Muscle of arm (tissue), 1 donor: ENCODE measurements at regions not wholly inside any gene's neighbourhood (a gene's known extent, or its start where the extent isn't known, plus 50 kb on each side); places are given as distances from the start of the nearest gene placed in this dataset.
"Not testable (repeated sequence)": the region's sequence is repeated elsewhere in the genome, so short reads cannot be mapped to it uniquely, and the experiment has no call there.

Experiments
- DNase-seq: peaks from one replicate; pipeline ENCODE4 v3.0.0-alpha.2; 2013

DNA sequence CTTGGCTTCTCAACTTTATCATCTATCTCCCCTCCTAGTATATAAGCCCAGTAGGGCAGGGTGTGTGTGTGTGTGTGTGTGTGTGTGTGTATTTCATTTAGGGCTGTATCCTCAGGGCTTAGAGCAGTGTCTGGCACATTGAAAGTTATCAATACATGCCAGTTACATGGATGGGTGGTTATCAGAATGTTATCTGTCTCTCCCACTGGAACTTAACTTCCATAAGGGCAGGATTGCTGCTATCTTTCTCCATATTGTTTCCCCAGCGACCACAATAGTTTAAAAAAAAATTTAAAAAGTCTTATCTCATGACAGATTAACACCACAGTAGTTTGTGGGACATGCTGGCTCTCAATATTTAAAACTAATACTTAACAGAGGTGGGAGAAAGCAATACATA lies 488.9 kb downstream of the PLCL1 start:
- no peak for DNase-seq

DNA sequence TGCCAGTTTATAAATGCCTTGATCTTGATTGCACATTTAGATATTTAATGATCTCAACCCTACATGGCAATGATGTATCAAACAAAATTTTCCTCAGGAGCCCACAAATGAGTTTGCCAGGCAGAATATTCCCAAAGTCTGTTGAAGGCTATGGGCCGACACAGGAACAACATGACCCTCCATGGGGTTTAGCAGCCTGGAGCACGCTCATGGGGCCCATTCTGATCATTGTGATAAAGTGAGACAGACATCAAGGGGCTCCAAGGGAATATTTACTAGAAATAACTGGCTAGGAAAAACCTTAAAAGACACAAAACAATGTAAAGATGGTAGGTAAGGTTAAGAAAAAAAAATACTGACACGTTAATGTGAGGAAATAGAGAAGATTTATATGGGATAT lies 485.4 kb downstream of the PLCL1 start:
- DNase-seq, result no peak

DNA sequence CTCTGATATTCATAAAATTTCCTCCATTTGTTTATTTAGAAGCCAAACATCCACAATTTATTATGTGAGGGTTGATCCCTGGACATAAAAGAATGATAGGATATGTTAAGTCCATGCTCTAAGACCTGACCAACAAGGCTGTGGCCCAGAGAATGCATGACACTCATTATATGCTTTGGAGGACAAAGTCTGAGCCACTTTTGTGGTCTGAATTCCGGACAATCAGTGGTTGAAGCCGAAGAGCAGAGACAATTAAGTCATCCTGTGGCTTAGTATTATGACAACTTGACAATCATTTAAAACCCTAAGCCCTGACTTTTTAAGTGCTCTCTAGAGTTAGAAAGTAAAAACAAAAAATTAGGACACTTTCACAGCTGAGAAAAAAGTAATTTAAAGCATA lies 483.3 kb downstream of the PLCL1 start:
- DNase-seq, result no peak

DNA sequence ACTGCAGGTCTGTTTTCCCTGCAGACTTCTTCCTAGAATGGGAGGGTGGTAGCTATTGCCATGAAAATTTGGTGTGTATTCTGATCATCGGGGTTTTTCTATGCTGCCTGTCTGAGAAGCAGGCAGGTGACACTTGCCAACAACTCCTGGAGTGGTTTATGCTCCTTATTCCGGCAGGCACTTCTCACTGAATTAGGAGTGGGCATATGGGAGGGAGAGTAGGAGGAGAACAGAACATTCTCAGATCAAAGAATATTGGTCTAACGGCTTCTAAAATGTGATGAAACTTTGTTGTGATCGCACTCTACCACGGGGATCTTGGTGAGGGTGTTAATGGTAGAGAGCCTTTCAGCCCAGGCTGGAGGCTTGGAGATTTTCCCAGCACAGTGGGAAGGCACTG lies 480.8 kb downstream of the PLCL1 start:
- DNase-seq, result no peak

DNA sequence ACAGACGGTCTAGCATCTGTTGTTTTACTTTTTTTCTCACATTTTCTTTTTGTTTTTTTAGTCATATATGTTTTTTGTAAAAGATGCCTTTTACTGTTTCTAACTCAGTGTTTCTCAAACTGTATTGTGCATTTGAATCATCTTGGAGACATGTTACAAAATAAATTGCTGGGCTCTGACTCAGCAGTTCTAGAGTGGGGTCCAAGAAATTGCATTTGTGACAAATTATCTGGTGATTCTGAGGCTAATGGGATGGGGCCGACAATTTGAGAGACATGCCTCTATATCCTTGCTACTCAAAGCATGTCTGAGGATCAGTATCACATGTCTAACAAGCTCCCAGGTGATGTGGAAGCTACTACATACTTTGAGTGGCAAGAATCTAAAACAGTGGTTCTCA lies 478.8 kb downstream of the PLCL1 start:
- no peak for DNase-seq

DNA sequence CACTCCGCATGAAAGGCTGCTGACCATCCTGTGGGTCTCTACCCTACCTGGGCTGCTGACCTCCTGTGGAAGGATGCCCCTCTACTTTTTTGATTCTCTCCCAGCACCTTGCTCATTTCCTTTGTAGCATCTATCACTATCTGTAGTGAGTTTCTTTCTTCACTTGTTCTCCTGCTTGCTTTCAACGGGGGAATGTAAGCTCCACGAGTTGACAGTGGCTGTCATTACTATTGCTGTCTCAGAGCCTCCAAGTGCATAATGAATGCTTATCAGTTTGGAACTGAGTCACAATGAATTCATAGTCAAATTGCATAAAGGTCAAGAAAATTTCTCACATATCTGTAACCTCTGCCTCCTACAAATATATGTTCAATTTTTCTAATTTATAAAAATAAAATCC lies 477.7 kb downstream of the PLCL1 start:
- no peak for DNase-seq

DNA sequence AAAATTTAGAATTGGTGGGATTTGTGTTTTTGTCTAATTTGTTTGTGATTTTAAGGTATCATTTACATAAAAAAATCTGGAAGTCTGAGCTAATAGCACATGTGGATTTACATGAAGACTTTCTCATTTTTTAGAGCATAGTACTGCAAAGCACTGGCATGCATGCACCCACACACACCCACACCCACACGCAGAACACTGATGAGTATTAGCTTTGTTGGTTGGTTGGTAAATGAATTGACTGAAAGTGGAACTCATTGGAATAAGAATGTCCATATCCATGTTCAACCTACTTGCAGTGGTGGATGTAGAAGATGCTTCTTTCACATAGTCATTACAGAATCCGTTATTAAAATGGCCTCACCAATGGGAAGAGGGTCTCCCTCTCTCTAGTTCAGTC lies 475.8 kb downstream of the PLCL1 start:
- DNase-seq, result no peak

DNA sequence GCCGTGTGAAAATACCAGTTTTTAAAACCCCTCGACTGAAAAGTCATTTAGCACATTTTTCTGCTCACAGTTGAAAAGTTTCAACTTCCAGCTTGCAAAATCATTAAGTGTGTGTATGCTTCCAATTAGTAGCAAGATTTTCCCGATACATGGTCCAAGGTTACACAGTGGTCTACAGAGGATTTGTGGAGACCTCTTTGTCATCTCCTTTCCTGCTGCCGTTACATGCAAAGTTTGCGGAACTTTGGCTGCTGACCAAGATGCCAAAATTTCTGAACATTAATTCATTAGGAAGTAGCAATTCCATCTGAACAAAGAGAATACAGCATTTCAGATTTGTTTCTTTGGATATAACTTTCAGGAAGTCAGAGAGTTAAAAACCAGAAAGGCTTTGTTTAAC lies 474.6 kb downstream of the PLCL1 start:
- peak; percentile 48 for DNase-seq

DNA sequence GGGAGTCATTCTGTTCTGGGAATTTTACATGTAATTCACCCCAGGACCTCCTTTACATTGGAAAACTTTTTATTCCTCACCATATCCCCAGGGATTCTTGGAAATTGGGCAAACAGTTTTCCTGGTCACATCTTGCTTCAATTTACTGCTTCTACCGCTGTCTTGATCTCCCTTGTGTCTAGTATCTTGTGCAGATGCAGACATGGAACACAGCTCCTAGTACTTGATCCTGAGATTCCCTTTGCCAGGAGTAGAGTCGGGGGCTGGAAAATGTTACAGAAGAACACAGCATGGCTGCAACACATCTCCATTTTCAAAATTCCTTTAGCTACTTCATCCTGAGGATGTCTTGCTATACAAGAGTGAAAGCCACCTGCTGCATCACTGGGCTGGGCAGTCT lies 472.8 kb downstream of the PLCL1 start:
- no peak for DNase-seq

DNA sequence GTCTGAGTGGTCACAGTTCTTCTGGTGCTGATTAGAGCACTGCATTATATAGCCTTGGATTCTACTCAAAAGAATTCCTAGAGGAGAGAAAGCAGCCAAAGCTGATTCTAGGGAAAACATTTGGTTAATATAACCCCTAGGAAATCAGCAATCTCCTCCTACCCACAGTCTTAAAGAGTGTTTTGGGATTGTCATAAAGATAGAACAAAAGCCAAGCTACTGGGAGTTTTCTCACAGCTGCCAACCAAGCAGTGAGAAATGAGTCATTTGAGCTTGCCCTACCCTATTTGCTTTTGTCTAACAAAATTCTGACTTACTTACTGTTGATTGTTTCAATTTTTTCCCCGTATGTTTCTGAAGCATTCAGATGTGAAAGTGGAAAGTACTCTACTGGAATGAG lies 469.3 kb downstream of the PLCL1 start:
- DNase-seq, result no peak

DNA sequence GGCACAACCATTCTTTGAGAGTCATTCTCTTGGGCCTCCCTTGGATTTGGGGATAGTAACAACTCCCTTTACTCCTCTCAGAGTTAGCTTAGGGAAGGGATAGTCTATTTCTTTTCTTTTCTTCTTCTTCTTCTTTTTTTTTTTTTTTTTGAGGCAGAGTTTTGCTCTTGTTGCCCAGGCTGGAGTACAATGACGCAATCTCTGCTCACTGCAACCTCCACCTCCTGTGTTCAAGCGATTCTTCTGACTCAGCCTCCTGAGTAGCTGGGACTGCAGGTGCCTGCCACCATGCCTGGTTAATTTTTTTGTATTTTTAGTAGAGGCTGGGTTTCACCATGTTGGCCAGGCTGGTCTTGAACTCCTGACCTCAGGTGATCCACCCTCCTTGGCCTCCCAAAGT lies 465.8 kb downstream of the PLCL1 start:
- not testable (repeated sequence) for DNase-seq

DNA sequence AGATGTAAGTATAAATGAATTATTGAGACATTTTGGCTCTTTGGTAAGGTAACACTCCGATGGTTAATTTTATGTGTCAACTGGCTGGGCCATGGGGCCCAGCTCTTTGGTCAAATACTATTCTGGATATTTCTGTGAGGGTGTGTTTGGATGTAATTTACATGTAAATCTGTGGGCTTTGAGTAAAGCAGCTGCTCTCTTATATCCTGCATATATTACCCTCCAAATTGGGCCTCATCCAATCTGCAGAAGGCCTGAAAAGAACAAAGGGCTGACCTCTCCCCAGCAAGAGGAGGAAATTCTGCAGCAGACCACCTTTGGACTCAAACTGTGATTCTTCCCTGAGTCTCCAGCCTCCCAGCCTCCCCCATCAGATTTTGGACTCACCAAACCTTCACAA lies 464.1 kb downstream of the PLCL1 start:
- no peak for DNase-seq

DNA sequence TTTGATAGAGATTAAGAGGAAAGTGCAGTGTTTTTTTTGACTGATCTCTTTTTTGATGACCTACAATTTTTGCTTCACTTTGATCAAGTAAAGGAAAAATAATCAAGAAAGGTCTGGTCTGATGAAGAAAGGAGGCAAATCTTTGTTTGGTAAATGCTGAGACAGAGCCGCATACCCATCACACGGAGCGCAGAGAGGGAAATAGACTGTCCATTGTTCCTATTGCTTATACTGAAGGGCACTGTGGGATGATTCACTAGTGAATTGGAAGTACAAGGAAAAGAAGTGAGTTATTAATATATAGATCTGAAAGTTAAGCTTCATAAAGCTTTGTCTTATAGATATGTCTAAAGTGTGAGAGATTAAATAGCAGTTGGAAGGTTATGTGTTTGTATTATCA lies 455.1 kb downstream of the PLCL1 start:
- DNase-seq, result no peak

DNA sequence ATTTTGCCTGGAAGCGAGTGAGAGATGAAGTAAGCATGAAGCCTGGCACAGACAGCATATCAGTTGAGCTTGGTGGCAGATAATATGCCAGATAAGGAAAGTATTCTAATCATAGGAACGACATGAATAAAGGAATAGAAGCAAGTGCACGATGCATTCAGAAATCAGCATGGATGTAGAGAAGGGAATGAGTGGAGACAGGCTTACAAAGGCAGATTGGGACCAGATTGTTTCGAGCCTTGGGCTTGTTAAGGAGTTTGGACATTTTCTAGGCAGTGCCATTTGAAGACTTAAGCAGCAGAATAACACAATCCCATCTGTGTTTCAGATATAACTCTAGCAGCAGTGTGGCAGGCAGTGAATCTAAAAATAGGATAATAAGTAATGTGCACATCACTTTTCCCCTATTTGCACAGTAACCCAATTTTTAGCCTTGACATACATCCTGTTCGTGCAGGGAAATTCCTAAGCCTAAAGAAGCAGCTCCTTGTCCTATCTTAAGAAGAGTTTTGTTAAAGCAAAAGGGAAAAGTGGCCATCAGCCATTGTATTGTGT lies 450.2 kb downstream of the PLCL1 start:
- DNase-seq, result no peak

DNA sequence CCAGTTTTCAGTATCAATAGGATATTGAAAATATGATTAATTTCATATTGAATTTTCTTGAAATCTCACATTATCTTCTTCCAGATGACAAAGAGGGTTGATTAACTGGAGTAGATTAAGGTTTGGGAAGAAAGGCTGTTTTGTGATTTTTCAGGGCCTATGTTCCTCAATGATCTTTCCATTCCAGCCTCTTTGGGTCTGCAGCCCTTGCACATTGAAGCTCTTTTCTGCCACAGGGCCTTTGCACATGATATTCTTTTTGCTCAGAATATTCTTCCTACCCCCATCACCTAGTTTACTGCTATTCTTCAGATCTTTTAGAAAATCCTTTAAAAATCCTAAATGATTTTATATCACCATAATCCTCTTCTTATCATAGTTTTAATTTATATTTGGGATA lies 449.6 kb downstream of the PLCL1 start:
- DNase-seq, result no peak

DNA sequence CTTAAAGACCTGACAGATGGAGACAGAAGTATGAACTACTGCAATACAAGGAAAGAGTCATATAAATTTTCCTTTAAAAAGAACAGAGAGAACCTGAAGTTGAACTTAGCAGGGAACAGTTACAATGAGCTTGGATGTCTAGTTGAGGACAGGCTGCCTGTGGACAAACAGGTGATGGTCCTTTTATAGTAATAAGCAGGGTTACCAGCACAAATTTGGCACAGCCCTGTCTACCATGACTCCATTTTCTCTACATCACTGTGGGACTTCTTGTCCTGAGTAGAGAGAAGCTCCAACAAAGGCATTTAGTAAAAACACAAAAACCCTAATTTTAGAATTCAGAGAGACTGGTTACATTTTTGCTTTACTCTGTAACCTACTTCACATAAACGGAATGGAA lies 448.1 kb downstream of the PLCL1 start:
- no peak for DNase-seq

DNA sequence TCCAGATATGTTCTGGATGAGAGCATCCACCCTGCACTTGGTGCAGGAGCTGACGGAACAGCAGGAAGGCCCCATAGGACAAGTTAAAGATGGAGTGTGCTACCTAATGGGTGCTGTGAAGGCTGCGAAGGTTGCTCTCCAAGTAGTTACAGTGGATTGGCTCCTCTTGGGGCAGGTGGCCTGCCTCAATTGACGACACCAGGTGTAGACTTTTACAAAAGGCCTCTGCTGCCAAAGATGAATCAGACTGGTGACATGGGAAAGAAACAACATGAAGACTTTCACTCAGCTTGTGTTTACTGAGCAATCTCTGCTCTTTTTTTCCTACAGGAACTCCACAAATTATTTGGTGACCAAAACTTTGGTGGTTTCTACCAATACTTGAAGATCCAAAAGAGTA lies 437.7 kb downstream of the PLCL1 start:
- DNase-seq, result no peak

DNA sequence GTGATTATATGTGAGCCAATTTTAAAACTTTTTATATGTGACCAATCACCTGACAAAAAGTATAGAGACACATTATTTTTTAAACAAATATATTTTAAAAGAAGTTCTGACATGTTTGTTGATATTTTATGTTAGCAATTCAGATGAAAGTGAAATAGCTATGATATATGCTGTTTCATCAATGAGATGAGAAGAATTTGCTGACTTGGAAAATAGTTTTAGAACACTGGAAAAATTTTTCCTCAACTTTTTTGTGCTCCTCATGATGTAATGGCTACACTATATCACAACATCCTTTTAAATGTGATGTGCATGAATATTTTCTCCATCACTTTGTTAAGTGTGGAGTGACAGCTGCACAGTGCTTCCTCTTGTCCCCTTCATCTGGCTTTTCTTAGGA lies 434.0 kb downstream of the PLCL1 start:
- DNase-seq, result no peak

DNA sequence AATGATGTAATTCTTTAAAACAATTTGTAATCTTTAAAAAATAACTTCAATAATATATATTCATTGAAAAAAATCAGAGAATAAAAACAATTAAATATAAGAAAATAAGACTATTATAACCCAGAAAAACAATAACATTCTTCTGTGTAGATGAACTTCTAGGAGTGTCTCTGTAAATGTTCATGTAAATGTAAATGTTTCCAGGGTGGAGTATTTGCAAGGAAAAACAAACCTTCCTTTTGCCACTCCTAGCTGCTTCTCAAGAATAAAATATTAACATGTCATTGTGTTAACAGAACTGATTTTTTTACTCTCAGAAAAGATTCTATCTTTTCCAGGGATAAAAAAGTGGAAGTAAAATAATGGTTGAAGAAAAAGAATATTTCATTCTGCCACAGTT lies 431.9 kb downstream of the PLCL1 start:
- no peak for DNase-seq

DNA sequence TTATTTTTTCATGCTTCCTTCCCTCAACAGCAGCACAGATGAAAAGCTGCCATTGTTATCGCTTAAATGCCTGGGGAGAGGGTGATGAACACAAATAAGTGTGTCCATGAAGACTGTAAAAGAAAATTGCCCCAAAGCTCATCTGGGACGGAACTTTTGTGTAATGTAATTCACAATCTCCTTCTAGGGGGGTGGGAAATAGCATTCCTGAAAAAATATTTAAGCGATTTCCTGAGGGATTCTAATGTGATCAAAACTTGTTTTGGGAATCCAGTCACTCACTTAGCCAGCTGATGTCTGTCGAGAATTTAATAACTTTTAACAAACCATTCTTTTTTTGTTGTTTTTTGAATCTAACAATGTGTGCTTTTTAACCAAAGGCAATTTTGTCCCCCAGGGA lies 427.9 kb downstream of the PLCL1 start:
- no peak for DNase-seq

DNA sequence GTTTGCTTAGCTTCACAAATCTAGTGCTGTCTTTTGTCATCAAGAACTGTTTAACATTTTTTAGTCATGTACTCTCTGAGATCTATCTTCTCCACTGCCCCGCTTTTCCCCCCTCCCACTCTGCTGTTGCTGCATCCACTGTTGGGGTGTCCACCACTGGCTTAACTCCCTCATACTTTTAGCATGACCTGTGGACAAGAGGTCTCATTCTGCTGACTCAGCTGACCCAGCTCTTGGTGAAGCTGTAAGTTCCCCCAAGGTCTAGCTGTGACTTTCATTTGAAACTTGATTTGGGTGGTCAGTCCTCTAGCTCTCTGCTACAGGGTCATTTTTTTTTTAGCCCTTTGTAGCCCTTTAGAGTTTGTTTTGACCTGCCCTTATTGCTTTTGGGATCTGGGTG lies 427.2 kb downstream of the PLCL1 start:
- DNase-seq, result no peak

DNA sequence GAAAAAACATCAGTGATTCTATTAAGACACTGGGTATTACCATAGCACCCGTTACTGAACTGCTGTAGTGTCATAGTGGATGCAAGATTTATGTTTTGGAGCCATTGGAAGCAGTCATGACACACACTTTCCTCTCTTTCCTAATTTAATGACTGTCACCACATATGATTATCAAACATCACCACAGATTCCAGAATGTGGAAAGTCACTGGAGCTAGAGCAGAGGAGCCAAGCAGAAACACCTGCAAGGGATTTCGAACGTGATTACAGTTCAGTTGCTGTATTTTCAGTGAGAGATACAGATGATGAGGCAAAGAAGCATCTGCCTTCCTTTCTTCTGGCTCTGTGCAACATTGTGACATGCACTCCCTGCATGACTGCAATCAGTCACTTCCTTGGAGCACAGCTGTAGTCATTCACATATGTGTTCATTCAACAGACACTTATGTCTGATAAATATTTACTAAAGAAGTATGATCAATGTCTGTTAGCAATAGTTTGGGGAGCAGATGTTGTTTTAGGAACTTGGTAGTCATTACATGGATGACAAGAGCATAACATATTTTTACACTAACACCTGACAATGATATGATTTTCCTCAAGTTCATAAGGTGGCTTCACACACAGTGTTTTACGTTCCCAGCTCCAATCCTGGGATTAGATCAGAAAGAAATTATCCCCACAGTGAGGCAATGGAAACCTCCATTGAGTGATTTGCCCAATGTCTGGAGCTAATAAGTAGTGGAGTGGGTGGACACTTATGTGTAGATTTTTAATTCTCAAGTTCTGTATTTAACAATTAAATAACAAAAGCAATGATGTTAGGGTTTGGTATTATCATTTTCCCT lies 416.6 kb downstream of the PLCL1 start:
- DNase-seq, result peak; percentile 40

DNA sequence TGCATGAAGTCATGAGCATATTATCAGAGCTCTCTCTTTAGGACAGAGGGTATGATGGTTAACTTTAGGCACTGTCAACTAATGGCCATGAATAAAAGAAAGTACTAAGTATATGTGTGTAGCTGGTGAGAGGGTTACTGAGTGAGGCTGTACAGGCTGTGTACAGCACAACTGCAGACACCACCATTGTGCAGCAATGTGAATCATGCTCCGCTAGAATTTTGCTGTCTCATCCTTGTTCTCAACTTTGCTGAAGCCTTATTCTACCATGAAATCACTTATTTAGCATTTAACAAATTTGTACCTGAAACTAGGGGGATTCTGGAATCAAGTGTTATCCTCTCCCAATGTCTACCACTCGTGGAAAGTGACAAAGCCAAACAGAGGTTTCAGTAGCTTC lies 414.9 kb downstream of the PLCL1 start:
- DNase-seq, result no peak

DNA sequence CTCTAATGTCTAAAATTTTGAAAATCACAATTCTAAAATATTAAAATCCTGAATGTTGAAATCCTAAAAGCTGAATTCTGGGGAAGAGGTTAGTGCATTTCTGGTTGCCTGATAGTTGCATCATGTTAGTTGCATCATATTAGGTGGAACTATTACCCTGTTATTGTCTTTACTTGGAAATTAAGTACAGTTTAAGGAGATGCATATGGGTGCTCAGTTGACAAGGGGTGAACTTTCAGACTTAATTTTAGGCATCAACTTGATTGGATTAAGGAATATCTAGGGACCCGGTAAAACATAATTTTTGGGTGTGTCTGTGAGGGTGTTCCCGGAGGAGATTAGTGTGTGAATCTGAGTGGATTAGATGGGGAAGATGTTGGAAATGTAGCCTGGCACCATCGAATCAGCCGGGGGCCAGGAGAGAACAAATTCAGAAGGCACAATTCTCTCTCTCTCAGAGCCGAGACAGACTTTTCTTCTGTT lies 409.8 kb downstream of the PLCL1 start:
- no peak for DNase-seq
